HEK293 (cell line): ENCODE measurements at regions not wholly inside any gene's neighbourhood (a gene's known extent, or its start where the extent isn't known, plus 50 kb on each side); places are given as distances from the start of the nearest gene placed in this dataset.

Source experiments
- CTCF ChIA-PET: fragments of 350-600 bp; formaldehyde crosslinking; extraction: SDS; loops from one replicate; lab custom pipeline; 2021; ENCODE audit warnings: antibody characterized with exemption; lab: Yijun Ruan, JAX
- POLR2A ChIA-PET: fragments of 300-600 bp; formaldehyde crosslinking; extraction: SDS; loops from one replicate; lab custom pipeline; 2020; ENCODE audit warnings: antibody characterized with exemption, inconsistent platforms; lab: Yijun Ruan, JAX
- H3K27ac ChIP-seq: fragments of 200-500 bp; sonication (Bioruptor generic); 2 replicates; pipeline ENCODE4 v1.5.1; 2014; ENCODE audit warnings: low read depth, low read length, control low read depth, inconsistent platforms; ENCODE audit errors: extremely low read depth
- H3K36me3 ChIP-seq, 2 experiments: fragments of 200-500 bp in 1 of 2; sonication (Bioruptor generic) in 1 of 2; 1 replicate in 1 of 2; 2 replicates in 1 of 2; pipeline ENCODE4 v1.5.1; 2014 to 2017; ENCODE audit warnings: inconsistent platforms in 2 of 2, low read length in 2 of 2; ENCODE audit not compliant: control insufficient read depth in 2 of 2, insufficient read depth in 1 of 2
- H3K4me1 ChIP-seq: fragments of 200-500 bp; sonication (Bioruptor generic); 2 replicates; pipeline ENCODE4 v1.5.1; 2014; ENCODE audit warnings: mild to moderate bottlenecking, low read length, inconsistent platforms; ENCODE audit not compliant: control insufficient read depth, insufficient read depth
- H3K4me3 ChIP-seq: 2 replicates; pipeline ENCODE4 v1.5.1; 2011; ENCODE audit warnings: low read depth, mild to moderate bottlenecking, control low read depth, low read length, moderate library complexity
- H3K9me3 ChIP-seq: fragments of 200-500 bp; sonication (Bioruptor generic); 2 replicates; pipeline ENCODE4 v1.5.1; 2014; ENCODE audit warnings: low read depth, low read length, inconsistent platforms; ENCODE audit not compliant: control insufficient read depth, insufficient read depth
- GFI1B ChIP-seq: fragments of 450-650 bp; formaldehyde crosslinking; IDR thresholded peaks from 2 replicates; pipeline ENCODE4 v1.5.1; 2016; ENCODE audit warnings: missing biosample characterization, missing genetic modification characterization
- PRDM2 ChIP-seq: fragments of 450-650 bp; formaldehyde crosslinking; IDR thresholded peaks from 2 replicates; pipeline ENCODE4 v1.5.1; 2016; ENCODE audit warnings: missing biosample characterization, missing genetic modification characterization, borderline replicate concordance
- ZBTB11 ChIP-seq: fragments of 450-650 bp; formaldehyde crosslinking; conservative IDR thresholded peaks from 2 replicates; pipeline ENCODE4 v1.5.1; 2016; ENCODE audit warnings: low read depth, missing biosample characterization, missing genetic modification characterization
- ZNF146 ChIP-seq: fragments of 450-650 bp; formaldehyde crosslinking; IDR thresholded peaks from 2 replicates; pipeline ENCODE4 v1.5.1; 2016; ENCODE audit warnings: missing biosample characterization, missing genetic modification characterization
- ZNF211 ChIP-seq: fragments of 450-650 bp; formaldehyde crosslinking; IDR thresholded peaks from 2 replicates; pipeline ENCODE4 v1.5.1; 2016; ENCODE audit warnings: low read depth, missing biosample characterization, missing genetic modification characterization
- ZNF221 ChIP-seq: fragments of 450-650 bp; formaldehyde crosslinking; IDR thresholded peaks from 2 replicates; pipeline ENCODE4 v1.5.1; 2017; ENCODE audit warnings: missing biosample characterization, missing genetic modification characterization, borderline replicate concordance
- ZNF394 ChIP-seq: fragments of 450-650 bp; formaldehyde crosslinking; IDR thresholded peaks from 2 replicates; pipeline ENCODE4 v1.5.1; 2016; ENCODE audit warnings: missing biosample characterization, missing genetic modification characterization, mild to moderate bottlenecking, moderate library complexity, borderline replicate concordance
- ZNF629 ChIP-seq: fragments of 450-650 bp; formaldehyde crosslinking; IDR thresholded peaks from 2 replicates; pipeline ENCODE4 v1.5.1; 2017; ENCODE audit warnings: missing biosample characterization, missing genetic modification characterization
- ZNF776 ChIP-seq: fragments of 450-650 bp; formaldehyde crosslinking; IDR thresholded peaks from 2 replicates; pipeline ENCODE4 v1.5.0; 2017; ENCODE audit warnings: missing biosample characterization, missing genetic modification characterization, borderline replicate concordance
- ZNF837 ChIP-seq: fragments of 450-650 bp; formaldehyde crosslinking; IDR thresholded peaks from 2 replicates; pipeline ENCODE4 v1.5.1; 2016; ENCODE audit warnings: missing biosample characterization, missing genetic modification characterization
- TF ChIP-seq, protein P1 (sequence below): fragments of 450-650 bp; formaldehyde crosslinking; IDR thresholded peaks from 2 replicates; pipeline ENCODE4 v1.5.1; 2017; ENCODE audit warnings: missing biosample characterization, missing genetic modification characterization

GRCh38 chr14:99330316-99331240, 58.6 kb upstream of the BCL11B start:
- Histone ChIP-seq H3K4me3 (no peak overlapping the region), H3K27ac (no peak overlapping the region), H3K4me1 (no peaks in the 10 kb centered on the region), H3K36me3 (no peaks in the 10 kb centered on the region), H3K9me3 (no peaks in the 10 kb centered on the region)
- POLR2A ChIA-PET = no interaction called here
- CTCF ChIA-PET = interaction anchor here (0.6 to 1.1 kb wide), 2 partner anchors 11 to 85 kb away, joined by 3 to 5 read pairs; no protein-coding TSS in a partner anchor
- TF ChIP-seq GFI1B (tag by site-specific recombination) = no peak
- no peak for TF ChIP-seq ZBTB11 (tag by site-specific recombination)
- TF ChIP-seq ZNF394 (tag by site-specific recombination) = no peak
- no peak for TF ChIP-seq ZNF221 (tag by site-specific recombination)
- TF ChIP-seq ZNF837 (tag by site-specific recombination) = no peak
- no peak for TF ChIP-seq PRDM2 (tag by site-specific recombination)
- TF ChIP-seq ZNF146 (tag by site-specific recombination) = no peak
- TF ChIP-seq ZNF776 (tag by site-specific recombination) = no peak
- TF ChIP-seq, all 188 proteins: peak for 0

DNA sequence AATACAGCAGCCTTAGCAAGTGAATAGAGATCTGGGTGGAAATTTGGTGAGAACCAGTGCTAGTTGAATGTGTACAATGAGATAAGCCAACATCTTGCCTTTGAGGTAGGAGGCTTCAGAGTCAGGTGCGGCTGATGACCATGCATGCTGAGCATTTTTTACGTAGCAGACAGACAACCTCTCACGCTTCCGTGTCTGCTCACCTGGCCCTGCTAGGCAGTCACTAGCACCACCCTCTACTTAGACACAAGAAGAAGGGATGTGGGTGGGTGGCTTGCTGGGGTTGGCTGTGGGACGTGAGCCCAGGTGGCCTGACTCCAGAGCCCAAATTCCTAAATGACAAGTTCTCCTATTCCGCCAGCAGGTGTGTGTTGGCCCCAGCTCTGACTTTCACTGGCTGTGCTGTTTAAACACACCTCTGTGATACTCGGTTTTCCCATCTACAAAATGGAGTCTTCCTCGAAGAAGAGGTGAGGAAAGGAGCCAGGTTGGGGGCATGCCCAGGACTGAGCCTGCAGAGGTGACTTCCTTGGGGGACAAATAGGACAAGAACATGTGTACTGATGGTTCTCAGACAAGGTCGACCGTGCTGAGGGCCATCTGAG, 57.8 kb upstream of the BCL11B start:
- no peak for TF ChIP-seq ZNF629
- TF ChIP-seq ZNF776 (tag by site-specific recombination) = no peak
- TF ChIP-seq ZNF211 (tag by site-specific recombination) = no peak
- TF ChIP-seq, protein P1, sequence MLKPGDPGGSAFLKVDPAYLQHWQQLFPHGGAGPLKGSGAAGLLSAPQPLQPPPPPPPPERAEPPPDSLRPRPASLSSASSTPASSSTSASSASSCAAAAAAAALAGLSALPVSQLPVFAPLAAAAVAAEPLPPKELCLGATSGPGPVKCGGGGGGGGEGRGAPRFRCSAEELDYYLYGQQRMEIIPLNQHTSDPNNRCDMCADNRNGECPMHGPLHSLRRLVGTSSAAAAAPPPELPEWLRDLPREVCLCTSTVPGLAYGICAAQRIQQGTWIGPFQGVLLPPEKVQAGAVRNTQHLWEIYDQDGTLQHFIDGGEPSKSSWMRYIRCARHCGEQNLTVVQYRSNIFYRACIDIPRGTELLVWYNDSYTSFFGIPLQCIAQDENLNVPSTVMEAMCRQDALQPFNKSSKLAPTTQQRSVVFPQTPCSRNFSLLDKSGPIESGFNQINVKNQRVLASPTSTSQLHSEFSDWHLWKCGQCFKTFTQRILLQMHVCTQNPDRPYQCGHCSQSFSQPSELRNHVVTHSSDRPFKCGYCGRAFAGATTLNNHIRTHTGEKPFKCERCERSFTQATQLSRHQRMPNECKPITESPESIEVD (tag by site-specific recombination) = no peak
- no peaks in the 10 kb centered on the region for H3K36me3 ChIP-seq
- no peaks in the 10 kb centered on the region for H3K9me3 ChIP-seq
- ChIA-PET CTCF (interaction anchor here (1.1 kb wide), 1 partner anchor 10 kb away, joined by 5 read pairs; no protein-coding TSS in a partner anchor), POLR2A (no interaction called here)
- no peak overlapping the region for H3K4me3 ChIP-seq
- H3K4me1 ChIP-seq = no peaks in the 10 kb centered on the region
- no peak overlapping the region for H3K27ac ChIP-seq
